Panc1 (cell line): ENCODE measurements at regions not wholly inside any gene's neighbourhood (a gene's known extent, or its start where the extent isn't known, plus 50 kb on each side); places are given as distances from the start of the nearest gene placed in this dataset.
"Not testable (repeated sequence)": the region's sequence is repeated elsewhere in the genome, so short reads cannot be mapped to it uniquely, and the experiment has no call there.

Experiments used
- ATAC-seq: fragments of 200-7000 bp; cut with Tn5 transposase; 2 replicates; pipeline ENCODE4 v1.9.1; 2020; ENCODE audit warnings: mild to moderate bottlenecking, moderate library complexity
- BruUV-seq: library from RNA; stranded (reverse); fragments of 400-500 nt; replicated peaks from 2 replicates; lab custom pipeline; 2021; lab: Mats Ljungman, UMichigan
- CTCF ChIA-PET: fragments of 300-600 bp; sonication (Branson Sonifier 250); formaldehyde crosslinking; loops from one replicate; lab custom pipeline; 2022; ENCODE audit warnings: antibody characterized with exemption; lab: Charles Lee
- POLR2A ChIA-PET: fragments of 300-600 bp; sonication (Branson Sonifier 250); formaldehyde crosslinking; loops from one replicate; lab custom pipeline; 2022; ENCODE audit warnings: antibody characterized with exemption; lab: Charles Lee
- DNase-seq: peaks from one replicate; pipeline ENCODE4 v3.0.0-alpha.2; 2010; ENCODE audit warnings: low read depth, low spot score
- H3K27ac ChIP-seq: 2 replicates; pipeline ENCODE4 v1.5.1; 2011; ENCODE audit warnings: mild to moderate bottlenecking, low read length, inconsistent platforms
- H3K27me3 ChIP-seq: fragments of 200-500 bp; sonication (Bioruptor generic); 2 replicates; pipeline ENCODE4 v1.6.0; 2014; ENCODE audit warnings: low read length, inconsistent platforms; ENCODE audit not compliant: control insufficient read depth, insufficient read depth
- H3K36me3 ChIP-seq: fragments of 200-500 bp; sonication (Bioruptor generic); 2 replicates; pipeline ENCODE4 v1.5.1; 2014; ENCODE audit warnings: inconsistent platforms, mild to moderate bottlenecking, low read length, moderate library complexity; ENCODE audit not compliant: control insufficient read depth, insufficient read depth
- H3K4me1 ChIP-seq: 2 replicates; pipeline ENCODE4 v1.5.1; 2011; ENCODE audit warnings: inconsistent platforms, mild to moderate bottlenecking, low read length, moderate library complexity; ENCODE audit not compliant: control insufficient read depth, insufficient read depth
- H3K4me3 ChIP-seq, 2 experiments: 2 replicates each; pipeline ENCODE4 v1.5.1; 2011 to 2012; ENCODE audit warnings: low read depth in 2 of 2, low read length in 2 of 2, mild to moderate bottlenecking in 2 of 2, inconsistent platforms in 1 of 2, moderate library complexity in 1 of 2
- H3K9me3 ChIP-seq: fragments of 200-500 bp; sonication (Bioruptor generic); 2 replicates; pipeline ENCODE4 v1.5.1; 2014; ENCODE audit warnings: low read depth, mild to moderate bottlenecking, inconsistent platforms, low read length, moderate library complexity; ENCODE audit not compliant: control insufficient read depth, insufficient read depth
- POLR2AphosphoS5 ChIP-seq: IDR thresholded peaks from 2 replicates; pipeline ENCODE4 v1.6.1; 2012; ENCODE audit warnings: mild to moderate bottlenecking, low read depth, low read length, moderate library complexity
- SIN3A ChIP-seq: IDR thresholded peaks from 2 replicates; pipeline ENCODE4 v1.6.1; 2012; ENCODE audit warnings: low read depth, mild to moderate bottlenecking, low read length, moderate library complexity, borderline replicate concordance; ENCODE audit not compliant: insufficient read depth
- TCF7L2 ChIP-seq: IDR thresholded peaks from 2 replicates; pipeline ENCODE4 v1.6.1; 2011; ENCODE audit warnings: mild to moderate bottlenecking, low read depth, low read length, inconsistent platforms
- in situ Hi-C: cut with HindIII; loops from 2 replicates; pipeline ENCODE4 v1.10.0; 2016; ENCODE audit warnings: low sequenced_read_pairs, low pct_unique_long_range_greater_than_20kb
- intact Hi-C: fragments of 100-400 bp; cut with micrococcal nuclease; formaldehyde crosslinking; loops from one replicate; pipeline ENCODE4 v1.10.0; 2022; ENCODE audit not compliant: unreplicated experiment
- TF ChIP-seq, protein P1 (sequence below): fragments of 450-650 bp; IDR thresholded peaks from 2 replicates; pipeline ENCODE4 v1.5.1; 2017; ENCODE audit warnings: mild to moderate bottlenecking

DNA sequence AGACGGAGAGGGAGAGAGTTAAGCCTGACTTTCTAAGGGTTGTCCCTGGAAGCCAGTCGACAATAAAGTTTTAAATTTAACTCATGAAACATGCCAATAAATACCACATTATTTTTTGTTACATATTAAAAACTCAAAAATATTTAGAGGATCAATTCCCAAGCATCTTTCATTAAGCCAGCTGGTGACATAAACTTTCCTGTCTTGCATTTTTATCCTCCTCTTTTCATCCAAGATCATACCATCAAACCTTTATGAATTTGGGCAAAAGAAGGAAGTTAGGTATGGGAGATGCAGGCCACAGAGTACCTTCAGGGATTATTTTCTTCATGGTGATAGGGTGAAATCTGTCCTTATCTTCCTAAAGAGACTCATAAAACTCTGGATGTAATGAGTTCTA is 178.3 kb upstream of the FBXL17 start:
- H3K4me1 ChIP-seq = no peaks in the 10 kb centered on the region
- TF ChIP-seq, protein P1, sequence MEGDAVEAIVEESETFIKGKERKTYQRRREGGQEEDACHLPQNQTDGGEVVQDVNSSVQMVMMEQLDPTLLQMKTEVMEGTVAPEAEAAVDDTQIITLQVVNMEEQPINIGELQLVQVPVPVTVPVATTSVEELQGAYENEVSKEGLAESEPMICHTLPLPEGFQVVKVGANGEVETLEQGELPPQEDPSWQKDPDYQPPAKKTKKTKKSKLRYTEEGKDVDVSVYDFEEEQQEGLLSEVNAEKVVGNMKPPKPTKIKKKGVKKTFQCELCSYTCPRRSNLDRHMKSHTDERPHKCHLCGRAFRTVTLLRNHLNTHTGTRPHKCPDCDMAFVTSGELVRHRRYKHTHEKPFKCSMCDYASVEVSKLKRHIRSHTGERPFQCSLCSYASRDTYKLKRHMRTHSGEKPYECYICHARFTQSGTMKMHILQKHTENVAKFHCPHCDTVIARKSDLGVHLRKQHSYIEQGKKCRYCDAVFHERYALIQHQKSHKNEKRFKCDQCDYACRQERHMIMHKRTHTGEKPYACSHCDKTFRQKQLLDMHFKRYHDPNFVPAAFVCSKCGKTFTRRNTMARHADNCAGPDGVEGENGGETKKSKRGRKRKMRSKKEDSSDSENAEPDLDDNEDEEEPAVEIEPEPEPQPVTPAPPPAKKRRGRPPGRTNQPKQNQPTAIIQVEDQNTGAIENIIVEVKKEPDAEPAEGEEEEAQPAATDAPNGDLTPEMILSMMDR = no peak
- TF ChIP-seq TCF7L2 = no peak
- in situ Hi-C loops (no loop called here), intact Hi-C loops (no loop called here)
- POLR2A ChIA-PET = no interaction called here
- H3K27ac ChIP-seq = no peak overlapping the region
- BruUV-seq = no TSS peak
- H3K27me3 ChIP-seq = no peaks in the 10 kb centered on the region
- CTCF ChIA-PET = no interaction called here
- DNase-seq (no peak), ATAC-seq (no peak)
- H3K36me3 ChIP-seq = no peaks in the 10 kb centered on the region
- H3K9me3 ChIP-seq = no peaks in the 10 kb centered on the region
- H3K4me3 ChIP-seq = no peak overlapping the region

DNA sequence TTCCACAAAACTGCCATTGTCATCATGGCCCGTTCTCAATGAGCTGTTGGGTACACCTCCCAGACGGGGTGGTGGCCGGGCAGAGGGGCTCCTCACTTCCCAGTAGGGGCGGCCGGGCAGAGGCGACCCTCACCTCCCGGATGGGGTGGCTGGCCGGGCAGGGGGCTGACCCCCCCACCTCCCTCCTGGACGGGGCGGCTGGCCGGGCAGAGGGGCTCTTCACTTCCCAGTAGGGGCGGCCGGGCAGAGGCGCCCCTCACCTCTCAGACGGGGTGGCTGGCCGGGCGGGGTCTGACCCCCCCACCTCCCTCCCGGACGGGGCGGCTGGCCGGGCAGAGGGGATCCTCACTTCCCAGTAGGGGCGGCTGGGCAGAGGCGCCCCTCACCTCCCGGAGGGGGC is 176.9 kb upstream of the FBXL17 start:
- POLR2A ChIA-PET, H3K9me3 ChIP-seq, CTCF ChIA-PET, H3K27ac ChIP-seq, in situ Hi-C loops, BruUV-seq, H3K4me1 ChIP-seq, H3K4me3 ChIP-seq, intact Hi-C loops, H3K36me3 ChIP-seq, DNase-seq, ATAC-seq, H3K27me3 ChIP-seq: not testable (repeated sequence)

DNA sequence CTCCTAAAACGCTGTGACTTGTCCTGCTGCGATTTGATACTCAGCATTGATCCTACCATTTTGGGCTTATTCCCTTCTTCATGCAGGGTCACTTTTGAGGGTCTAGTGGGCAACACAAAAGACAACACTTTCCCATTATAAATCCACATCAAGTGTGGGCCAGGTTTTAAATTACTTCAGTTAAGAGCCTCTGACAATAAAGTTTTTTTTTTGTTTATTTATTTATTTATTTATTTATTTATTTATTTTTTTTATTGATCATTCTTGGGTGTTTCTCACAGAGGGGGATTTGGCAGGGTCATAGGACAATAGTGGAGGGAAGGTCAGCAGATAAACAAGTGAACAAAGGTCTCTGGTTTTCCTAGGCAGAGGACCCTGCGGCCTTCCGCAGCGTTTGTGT is 176.2 kb upstream of the FBXL17 start:
- in situ Hi-C loops, H3K4me3 ChIP-seq, H3K9me3 ChIP-seq, H3K4me1 ChIP-seq, CTCF ChIA-PET, BruUV-seq, DNase-seq, intact Hi-C loops, H3K36me3 ChIP-seq, POLR2A ChIA-PET, ATAC-seq, H3K27ac ChIP-seq, H3K27me3 ChIP-seq: not testable (repeated sequence)

DNA sequence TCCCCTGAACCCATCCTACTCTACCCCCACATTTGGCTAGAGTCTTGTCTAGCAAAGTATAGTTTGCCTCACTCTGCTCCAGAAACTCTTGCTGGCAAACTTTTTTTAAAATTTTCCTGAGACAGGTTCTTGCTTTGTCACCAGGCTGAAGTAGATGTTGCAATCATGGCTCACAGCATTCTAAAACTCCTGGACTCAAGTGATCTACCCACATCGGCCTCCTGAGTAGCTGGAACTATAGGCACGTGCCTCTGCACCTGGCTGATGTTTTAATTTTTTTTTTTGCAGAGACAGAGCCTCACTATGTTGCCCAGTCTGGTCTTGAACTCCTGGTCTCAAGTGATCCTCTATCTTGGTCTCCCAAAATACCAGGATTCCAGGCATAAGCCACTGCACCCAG is 175.8 kb upstream of the FBXL17 start:
- DNase-seq (no peak), ATAC-seq (no peak)
- POLR2A ChIA-PET = no interaction called here
- Histone ChIP-seq H3K4me1 (no peaks in the 10 kb centered on the region), H3K27ac (no peak overlapping the region), H3K4me3 (no peak overlapping the region), H3K36me3 (no peaks in the 10 kb centered on the region), H3K9me3 (no peaks in the 10 kb centered on the region), H3K27me3 (no peaks in the 10 kb centered on the region)
- TF ChIP-seq POLR2AphosphoS5 (no peak), SIN3A (no peak), TCF7L2 (no peak)
- TF ChIP-seq, protein P1 = no peak
- in situ Hi-C loops (no loop called here), intact Hi-C loops (no loop called here)
- no TSS peak for BruUV-seq
- CTCF ChIA-PET = no interaction called here
